ENCODE measurements at regions not wholly inside any gene's neighbourhood (a gene's known extent, or its start where the extent isn't known, plus 50 kb on each side); places are given as distances from the start of the nearest gene placed in this dataset.

GRCh38 chr12:93146970-93147369 lies 217.9 kb upstream of the EEA1 start:
- no peak overlapping the region for H3K27ac ChIP-seq (ENCODE audit: low read depth, low read length)

DNA sequence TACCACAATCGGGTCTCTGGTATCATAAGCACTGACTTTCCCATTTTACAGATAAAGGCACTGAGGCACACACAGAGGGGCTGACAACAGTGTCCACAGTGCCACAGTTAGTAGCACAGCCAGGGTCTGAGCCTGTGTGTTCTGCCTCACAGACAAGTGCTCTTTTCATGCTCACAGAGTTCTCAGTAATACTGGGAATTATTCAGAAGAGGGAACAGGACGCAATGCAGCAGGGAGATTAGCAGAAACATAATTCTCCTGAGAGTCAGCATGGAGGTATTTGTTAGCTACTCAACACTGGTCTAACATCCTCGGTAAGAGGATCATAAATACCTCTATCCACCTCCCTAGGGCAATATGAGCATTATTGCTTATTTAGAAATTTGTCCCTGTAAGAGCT lies 219.3 kb upstream of the EEA1 start:
- H3K36me3 ChIP-seq (ENCODE audit: control insufficient read depth, insufficient read depth, low read length), result no peaks in the 10 kb centered on the region
- H3K4me1 ChIP-seq (ENCODE audit: control insufficient read depth, insufficient read depth, low read length), result no peaks in the 10 kb centered on the region
- H3K9ac ChIP-seq (ENCODE audit: low read depth, low read length), result no peak overlapping the region
- no peaks in the 10 kb centered on the region for H3K27me3 ChIP-seq (ENCODE audit: control insufficient read depth, insufficient read depth, low read length)
- H3K4me3 ChIP-seq (ENCODE audit: low read depth, low read length), result no peak overlapping the region
- no peak overlapping the region for H3K27ac ChIP-seq (ENCODE audit: low read depth, low read length)
- H3K9me3 ChIP-seq (ENCODE audit: control insufficient read depth, insufficient read depth, low read length), result no peaks in the 10 kb centered on the region

More at GRCh38 chr12:93146970-93147369, 217.9 kb upstream of the EEA1 start:
- Histone ChIP-seq H3K4me1 (ENCODE audit: control insufficient read depth, insufficient read depth, low read length) (no peaks in the 10 kb centered on the region), H3K36me3 (ENCODE audit: control insufficient read depth, insufficient read depth, low read length) (no peaks in the 10 kb centered on the region), H3K9me3 (ENCODE audit: control insufficient read depth, insufficient read depth, low read length) (no peaks in the 10 kb centered on the region), H3K4me3 (ENCODE audit: low read depth, low read length) (no peak overlapping the region), H3K9ac (ENCODE audit: low read depth, low read length) (no peak overlapping the region), H3K27me3 (ENCODE audit: control insufficient read depth, insufficient read depth, low read length) (no peaks in the 10 kb centered on the region)

- no peaks in the 10 kb centered on the region for H3K36me3 ChIP-seq (ENCODE audit: control insufficient read depth, insufficient read depth, low read length)
- no peak overlapping the region for H3K9ac ChIP-seq (ENCODE audit: low read depth, low read length)
- H3K27ac ChIP-seq (ENCODE audit: low read depth, low read length), result no peak overlapping the region
- no peaks in the 10 kb centered on the region for H3K27me3 ChIP-seq (ENCODE audit: control insufficient read depth, insufficient read depth, low read length)
- no peak overlapping the region for H3K4me3 ChIP-seq (ENCODE audit: low read depth, low read length)
- no peaks in the 10 kb centered on the region for H3K9me3 ChIP-seq (ENCODE audit: control insufficient read depth, insufficient read depth, low read length)
- H3K4me1 ChIP-seq (ENCODE audit: control insufficient read depth, insufficient read depth, low read length), result no peaks in the 10 kb centered on the region
Observed at GRCh38 chr12:93149229-93149628, 220.1 kb upstream of the EEA1 start.

DNA sequence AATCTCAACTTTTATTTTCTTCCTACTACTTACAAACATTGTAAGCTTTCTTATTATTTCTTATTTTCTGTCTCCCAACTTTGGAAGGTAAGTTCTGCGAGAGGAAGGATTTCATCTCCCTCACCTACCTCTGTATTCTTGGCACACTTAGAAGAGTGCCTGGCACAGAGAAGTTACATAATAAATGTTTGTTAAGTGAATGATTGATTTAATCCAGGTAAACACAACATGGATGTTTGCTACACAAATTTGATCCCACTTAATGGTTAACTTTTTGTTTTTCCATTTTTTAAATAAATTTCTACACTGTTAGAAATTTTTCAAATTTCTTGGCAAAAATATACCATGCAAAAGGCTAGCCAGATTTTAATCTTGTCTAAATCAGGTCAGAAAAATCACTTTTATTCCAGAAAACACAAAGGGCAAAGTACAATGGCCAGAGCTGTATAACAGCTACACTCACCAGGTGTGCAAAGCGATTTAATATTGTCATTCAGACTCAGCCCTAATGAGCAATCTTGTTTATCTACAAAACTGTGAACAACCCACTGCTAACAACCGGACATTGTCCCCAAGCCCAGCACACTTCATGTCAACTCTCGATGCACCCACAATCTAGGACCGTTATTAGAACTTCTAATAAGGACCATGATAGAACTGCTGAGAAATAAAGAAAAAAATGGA lies 222.1 kb upstream of the EEA1 start:
- Histone ChIP-seq H3K9ac (ENCODE audit: low read depth, low read length) (no peak overlapping the region), H3K9me3 (ENCODE audit: control insufficient read depth, insufficient read depth, low read length) (no peaks in the 10 kb centered on the region), H3K4me1 (ENCODE audit: control insufficient read depth, insufficient read depth, low read length) (no peaks in the 10 kb centered on the region), H3K36me3 (ENCODE audit: control insufficient read depth, insufficient read depth, low read length) (no peaks in the 10 kb centered on the region), H3K27ac (ENCODE audit: low read depth, low read length) (no peak overlapping the region), H3K4me3 (ENCODE audit: low read depth, low read length) (no peak overlapping the region), H3K27me3 (ENCODE audit: control insufficient read depth, insufficient read depth, low read length) (no peaks in the 10 kb centered on the region)

- no peak overlapping the region for H3K9ac ChIP-seq (ENCODE audit: low read depth, low read length)
- H3K36me3 ChIP-seq (ENCODE audit: control insufficient read depth, insufficient read depth, low read length), result no peaks in the 10 kb centered on the region
- H3K4me3 ChIP-seq (ENCODE audit: low read depth, low read length), result no peak overlapping the region
- H3K9me3 ChIP-seq (ENCODE audit: control insufficient read depth, insufficient read depth, low read length), result no peaks in the 10 kb centered on the region
- H3K4me1 ChIP-seq (ENCODE audit: control insufficient read depth, insufficient read depth, low read length), result no peaks in the 10 kb centered on the region
- H3K27ac ChIP-seq (ENCODE audit: low read depth, low read length), result no peak overlapping the region
- H3K27me3 ChIP-seq (ENCODE audit: control insufficient read depth, insufficient read depth, low read length), result no peaks in the 10 kb centered on the region
Observed at GRCh38 chr12:93152617-93153016, 223.5 kb upstream of the EEA1 start.

DNA sequence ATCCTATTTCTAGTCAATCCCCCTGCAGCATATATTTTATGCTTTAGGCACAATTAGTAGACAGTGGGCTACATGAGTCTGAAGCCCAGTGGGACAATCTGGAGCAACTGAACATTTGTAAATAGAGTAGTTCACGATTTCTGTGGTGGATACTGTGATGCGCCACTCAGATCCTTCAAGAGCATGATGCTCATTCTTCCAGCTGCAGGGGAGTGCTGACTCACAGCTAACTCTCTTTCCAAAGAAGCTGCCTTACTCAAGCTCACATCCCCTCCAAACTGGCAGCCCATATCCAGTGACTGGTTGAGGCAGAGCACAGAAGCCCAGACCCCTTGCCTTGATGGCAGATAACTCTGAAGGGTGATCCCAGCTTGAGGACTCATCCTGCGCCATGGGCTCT lies 224.2 kb upstream of the EEA1 start:
- H3K9me3 ChIP-seq (ENCODE audit: control insufficient read depth, insufficient read depth, low read length), result peaks cover 2% of the 10 kb centered on the region; the same call in 1 of the 2 replicates
- no peak overlapping the region for H3K27ac ChIP-seq (ENCODE audit: low read depth, low read length)
- H3K4me3 ChIP-seq (ENCODE audit: low read depth, low read length), result no peak overlapping the region
- H3K9ac ChIP-seq (ENCODE audit: low read depth, low read length), result no peak overlapping the region
- no peaks in the 10 kb centered on the region for H3K4me1 ChIP-seq (ENCODE audit: control insufficient read depth, insufficient read depth, low read length)
- H3K36me3 ChIP-seq (ENCODE audit: control insufficient read depth, insufficient read depth, low read length), result no peaks in the 10 kb centered on the region
- H3K27me3 ChIP-seq (ENCODE audit: control insufficient read depth, insufficient read depth, low read length), result no peaks in the 10 kb centered on the region

GRCh38 chr12:93154096-93154728 lies 223.5 kb upstream of the NUDT4 start:
- no peak overlapping the region for H3K9ac ChIP-seq (ENCODE audit: low read depth, low read length)
- H3K4me3 ChIP-seq (ENCODE audit: low read depth, low read length), result no peak overlapping the region
- H3K36me3 ChIP-seq (ENCODE audit: control insufficient read depth, insufficient read depth, low read length), result no peaks in the 10 kb centered on the region
- H3K27ac ChIP-seq (ENCODE audit: low read depth, low read length), result no peak overlapping the region
- H3K4me1 ChIP-seq (ENCODE audit: control insufficient read depth, insufficient read depth, low read length), result no peaks in the 10 kb centered on the region
- no peaks in the 10 kb centered on the region for H3K27me3 ChIP-seq (ENCODE audit: control insufficient read depth, insufficient read depth, low read length)
- peaks cover 8% of the 10 kb centered on the region for H3K9me3 ChIP-seq (ENCODE audit: control insufficient read depth, insufficient read depth, low read length)

GRCh38 chr12:93154753-93155480 lies 222.8 kb upstream of the NUDT4 start:
- peaks cover 8% of the 10 kb centered on the region for H3K9me3 ChIP-seq (ENCODE audit: control insufficient read depth, insufficient read depth, low read length)

DNA sequence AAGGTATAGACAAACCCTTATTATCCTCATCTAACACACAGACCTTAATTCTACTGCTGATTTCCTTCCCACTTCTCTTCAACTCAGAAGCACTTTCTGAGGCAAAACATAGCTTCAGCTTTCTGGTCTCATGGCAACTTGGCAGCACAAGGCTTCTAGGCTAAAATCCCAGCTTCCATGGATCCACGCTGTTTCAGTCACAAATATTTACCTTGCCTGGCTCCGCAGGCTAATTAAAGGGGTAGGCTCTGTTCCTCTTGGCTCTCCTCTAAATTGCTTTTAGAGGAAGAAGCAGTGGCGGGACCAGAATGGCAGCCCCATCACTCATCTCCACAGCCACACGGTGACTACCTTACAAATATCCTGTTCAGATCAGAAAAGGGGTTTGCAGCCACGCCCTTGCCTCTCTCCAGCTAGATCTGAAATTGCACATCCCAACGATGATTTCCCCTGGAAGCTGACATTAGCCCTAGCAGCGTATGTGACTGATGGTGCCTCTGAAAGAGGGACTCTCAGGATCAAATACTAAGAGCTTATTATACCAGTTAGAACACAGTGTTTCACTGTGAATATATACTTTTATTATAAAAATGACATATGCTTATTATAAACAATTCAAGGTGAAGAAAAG lies 221.5 kb upstream of the NUDT4 start:
- Histone ChIP-seq H3K27ac (ENCODE audit: low read depth, low read length) (no peak overlapping the region), H3K9me3 (ENCODE audit: control insufficient read depth, insufficient read depth, low read length) (peaks cover 8% of the 10 kb centered on the region), H3K27me3 (ENCODE audit: control insufficient read depth, insufficient read depth, low read length) (no peaks in the 10 kb centered on the region), H3K4me1 (ENCODE audit: control insufficient read depth, insufficient read depth, low read length) (no peaks in the 10 kb centered on the region), H3K9ac (ENCODE audit: low read depth, low read length) (no peak overlapping the region), H3K4me3 (ENCODE audit: low read depth, low read length) (no peak overlapping the region), H3K36me3 (ENCODE audit: control insufficient read depth, insufficient read depth, low read length) (no peaks in the 10 kb centered on the region)

More at GRCh38 chr12:93154753-93155480, 222.8 kb upstream of the NUDT4 start:
- no peak overlapping the region for H3K27ac ChIP-seq (ENCODE audit: low read depth, low read length)
- no peak overlapping the region for H3K4me3 ChIP-seq (ENCODE audit: low read depth, low read length)
- H3K9ac ChIP-seq (ENCODE audit: low read depth, low read length), result no peak overlapping the region
- no peaks in the 10 kb centered on the region for H3K4me1 ChIP-seq (ENCODE audit: control insufficient read depth, insufficient read depth, low read length)
- no peaks in the 10 kb centered on the region for H3K27me3 ChIP-seq (ENCODE audit: control insufficient read depth, insufficient read depth, low read length)
- H3K36me3 ChIP-seq (ENCODE audit: control insufficient read depth, insufficient read depth, low read length), result no peaks in the 10 kb centered on the region

- H3K9me3 ChIP-seq (ENCODE audit: control insufficient read depth, insufficient read depth, low read length), result peaks cover 8% of the 10 kb centered on the region
- no peak overlapping the region for H3K27ac ChIP-seq (ENCODE audit: low read depth, low read length)
Observed at GRCh38 chr12:93157279-93157678, 220.4 kb upstream of the NUDT4 start.

More at GRCh38 chr12:93157279-93157678, 220.4 kb upstream of the NUDT4 start:
- Histone ChIP-seq H3K4me1 (ENCODE audit: control insufficient read depth, insufficient read depth, low read length) (no peaks in the 10 kb centered on the region), H3K36me3 (ENCODE audit: control insufficient read depth, insufficient read depth, low read length) (no peaks in the 10 kb centered on the region), H3K9ac (ENCODE audit: low read depth, low read length) (no peak overlapping the region), H3K27me3 (ENCODE audit: control insufficient read depth, insufficient read depth, low read length) (no peaks in the 10 kb centered on the region), H3K4me3 (ENCODE audit: low read depth, low read length) (no peak overlapping the region)
